A549 (cell line): ENCODE measurements at regions not wholly inside any gene's neighbourhood (a gene's known extent, or its start where the extent isn't known, plus 50 kb on each side); places are given as distances from the start of the nearest gene placed in this dataset.

ENCODE experiments used
- CTCF ChIP-seq: fragments of >200 bp; sonication (Bioruptor Twin); formaldehyde crosslinking; IDR thresholded peaks from 3 replicates; pipeline ENCODE4 v1.5.1; 2016
- E2F6 ChIP-seq: IDR thresholded peaks from 2 replicates; pipeline ENCODE4 v1.6.1; 2012; ENCODE audit warnings: low read depth, borderline replicate concordance
- HDAC2 ChIP-seq: fragments of 200-600 bp; sonication (generic); IDR thresholded peaks from 2 replicates; pipeline ENCODE4 v1.6.1; 2016
- NR3C1 ChIP-seq: fragments of >200 bp; sonication (Bioruptor Twin); formaldehyde crosslinking; IDR thresholded peaks from 3 replicates; pipeline ENCODE4 v1.6.1; 2017
- POLR2A ChIP-seq: IDR thresholded peaks from 2 replicates; pipeline ENCODE4 v1.6.1; 2012; ENCODE audit warnings: mild to moderate bottlenecking, low read length
- REST ChIP-seq: fragments of 200-600 bp; sonication (generic); IDR thresholded peaks from 2 replicates; pipeline ENCODE4 v1.6.1; 2016; ENCODE audit warnings: antibody characterized with exemption, mild to moderate bottlenecking, moderate library complexity
- RFX5 ChIP-seq: fragments of 450-650 bp; IDR thresholded peaks from 2 replicates; pipeline ENCODE4 v1.7.1; 2014; ENCODE audit warnings: antibody characterized with exemption, mild to moderate bottlenecking, moderate library complexity
- RNF2 ChIP-seq: fragments of 200-600 bp; sonication (generic); IDR thresholded peaks from 2 replicates; pipeline ENCODE4 v1.6.1; 2016; ENCODE audit warnings: low read depth, mild to moderate bottlenecking, antibody characterized with exemption, moderate library complexity, borderline replicate concordance
- USF2 ChIP-seq: fragments of 450-650 bp; IDR thresholded peaks from 2 replicates; pipeline ENCODE4 v1.6.1; 2014; ENCODE audit warnings: antibody characterized with exemption

- TF ChIP-seq CTCF = no peak
- TF ChIP-seq POLR2A = no peak
- TF ChIP-seq NR3C1 = no peak
- TF ChIP-seq HDAC2 = no peak
- TF ChIP-seq REST = no peak
- TF ChIP-seq RNF2 = no peak
- TF ChIP-seq USF2 = no peak
- TF ChIP-seq RFX5 = no peak
- no peak for TF ChIP-seq E2F6
These were observed 672.5 kb upstream of the RORB start for GRCh38 chr9:73824671-73825070.
